ENCODE measurements at regions not wholly inside any gene's neighbourhood (a gene's known extent, or its start where the extent isn't known, plus 50 kb on each side); places are given as distances from the start of the nearest gene placed in this dataset.

- no peaks in the 10 kb centered on the region for H3K27me3 ChIP-seq (replicated peaks in 1 of 2; ENCODE audit: control insufficient read depth in 2 of 2, insufficient read depth in 2 of 2, low read length in 1 of 2)
- FAIRE-seq (no peak), DNase-seq (ENCODE audit: low read depth, low spot score) (no peak), ATAC-seq (peak; percentile 90)
- no peaks in the 10 kb centered on the region for H3K9me3 ChIP-seq (replicated peaks; ENCODE audit: control insufficient read depth, insufficient read depth, low read length)
- CTCF ChIA-PET = interaction anchor here (0.6 to 1.1 kb wide), 2 partner anchors 96 to 103 kb away, joined by 3 read pairs; no protein-coding TSS in a partner anchor
- in situ Hi-C loops (cut with MboI) = no loop called here
- SMC1A ChIA-PET (ENCODE audit: uncharacterized antibody, unreplicated experiment) = interaction anchor here (0.9 kb wide), 1 partner anchor 10 kb away, joined by 3 read pairs; no protein-coding TSS in a partner anchor
- no peak overlapping the region for H3K4me2 ChIP-seq (ENCODE audit: control insufficient read depth, insufficient read depth)
- H3K79me2 ChIP-seq (ENCODE audit: control insufficient read depth, insufficient read depth, low read length) = no peaks in the 10 kb centered on the region
- RAD21 ChIA-PET (ENCODE audit: unreplicated experiment) = no interaction called here
- intact Hi-C loops (cut with micrococcal nuclease; ENCODE audit: unreplicated experiment) = no loop called here
- TF ChIP-seq ZNF687 (IDR thresholded peaks at IDR 0.05) (no peak), SPI1 (IDR thresholded peaks at IDR 0.05; ENCODE audit: borderline replicate concordance, insufficient read depth, low read depth, low read length) (peak; percentile 23; the same call in 1 of the 2 replicates), SIN3A (IDR thresholded peaks at IDR 0.05; ENCODE audit: low read depth, low read length) (no peak), MTA2 (IDR thresholded peaks at IDR 0.05; ENCODE audit: low read depth) (no peak), ATF7 (IDR thresholded peaks at IDR 0.05; ENCODE audit: low read depth) (no peak), EED (IDR thresholded peaks at IDR 0.05; ENCODE audit: low read depth) (no peak), CTCF (IDR thresholded peaks at IDR 0.05 in 2 of 3, conservative IDR thresholded peaks at IDR 0.05 in 1 of 3; ENCODE audit: control insufficient read depth in 2 of 3, extremely low read depth in 1 of 3, insufficient read depth in 1 of 3, low read depth in 3 of 3, low read length in 3 of 3) (no peak)
- H3K4me3 ChIP-seq = no peak overlapping the region
- H3K36me3 ChIP-seq (ENCODE audit: control insufficient read depth in 2 of 2, insufficient read depth in 2 of 2, low read length in 1 of 2) = no peaks in the 10 kb centered on the region
- BruUV-seq (replicated peaks) = no TSS peak
- POLR2A ChIA-PET = no interaction called here
- H2AFZ ChIP-seq (ENCODE audit: control insufficient read depth, low read depth, low read length) = no peak overlapping the region
- no peaks in the 10 kb centered on the region for H4K20me1 ChIP-seq (ENCODE audit: control insufficient read depth, insufficient read depth)
- no peak overlapping the region for H3K27ac ChIP-seq (ENCODE audit: control insufficient read depth, insufficient read depth)
- no peaks in the 10 kb centered on the region for H3K4me1 ChIP-seq (ENCODE audit: control insufficient read depth, insufficient read depth, low read length)
- no peak overlapping the region for H3K9ac ChIP-seq (ENCODE audit: control insufficient read depth, insufficient read depth, low read length)
- WGBS (ENCODE audit: insufficient coverage, insufficient replicate concordance, low lambda C conversion rate, missing lambda C conversion rate) = 13% methylated on average over 4 of the region's 4 CpGs
Measured at GRCh38 chr6:90978046-90978445, 391.2 kb upstream of the MAP3K7 start.

All from GM12878 (cell line).